Epithelial cell of proximal tubule (primary cell): ENCODE measurements at regions not wholly inside any gene's neighbourhood (a gene's known extent, or its start where the extent isn't known, plus 50 kb on each side); places are given as distances from the start of the nearest gene placed in this dataset.

Experiments
- DNase-seq: peaks from one replicate; pipeline ENCODE4 v3.0.0-alpha.2; 2011; ENCODE audit warnings: low read depth
- H3K4me3 ChIP-seq: 2 replicates; pipeline ENCODE4 v1.5.1; 2011; ENCODE audit warnings: low read depth, mild to moderate bottlenecking, low read length
- CTCF ChIP-seq: conservative IDR thresholded peaks from 2 replicates; pipeline ENCODE4 v1.5.1; 2012; ENCODE audit warnings: low read depth, mild to moderate bottlenecking, low read length

- no peak for DNase-seq
- TF ChIP-seq CTCF: no peak
- no peak overlapping the region for H3K4me3 ChIP-seq
These were observed 435.4 kb upstream of the MDFIC2 start for GRCh38 chr3:70747847-70748246.

GRCh38 chr3:70744536-70744935 is 432.1 kb upstream of the MDFIC2 start:
- no peak overlapping the region for H3K4me3 ChIP-seq
- no peak for DNase-seq
- TF ChIP-seq CTCF: no peak

- no peak for DNase-seq
- TF ChIP-seq CTCF: no peak
- H3K4me3 ChIP-seq: no peak overlapping the region
These were observed 431.3 kb upstream of the MDFIC2 start for GRCh38 chr3:70743754-70744153.

GRCh38 chr3:70742081-70742480 is 429.6 kb upstream of the MDFIC2 start:
- TF ChIP-seq CTCF: no peak
- no peak for DNase-seq
- no peak overlapping the region for H3K4me3 ChIP-seq

GRCh38 chr3:70740872-70741271 is 428.4 kb upstream of the MDFIC2 start:
- no peak for TF ChIP-seq CTCF
- H3K4me3 ChIP-seq: no peak overlapping the region
- DNase-seq: no peak

GRCh38 chr3:70740071-70740470 is 427.6 kb upstream of the MDFIC2 start:
- DNase-seq: no peak
- no peak for TF ChIP-seq CTCF
- no peak overlapping the region for H3K4me3 ChIP-seq

- no peak for DNase-seq
- no peak for TF ChIP-seq CTCF
- no peak overlapping the region for H3K4me3 ChIP-seq
These were observed 425.8 kb upstream of the MDFIC2 start for GRCh38 chr3:70738291-70738681.
